Right atrium auricular region (tissue), 2 donors: ENCODE measurements at regions not wholly inside any gene's neighbourhood (a gene's known extent, or its start where the extent isn't known, plus 50 kb on each side); places are given as distances from the start of the nearest gene placed in this dataset.

Experiments
- DNase-seq: peaks from one replicate; pipeline ENCODE4 v3.0.0-alpha.2; 2019; ENCODE audit warnings: low spot score
- H3K27ac ChIP-seq, 2 donors: fragments of 200-600 bp; sonication (generic); 1 replicate in 1 of 2; 2 replicates in 1 of 2; pipeline ENCODE4 v1.5.1; 2016 to 2019
- H3K27me3 ChIP-seq, 2 donors: fragments of 200-600 bp; sonication (generic); one replicate each; pipeline versions ENCODE4 v1.5.1 to v1.6.0; 2017 to 2019
- H3K36me3 ChIP-seq: fragments of 200-600 bp; sonication (generic); one replicate; pipeline ENCODE4 v1.5.1; 2016
- H3K4me1 ChIP-seq, 2 donors: fragments of 200-600 bp; sonication (generic); one replicate each; pipeline versions ENCODE4 v1.5.1 to v1.6.0; 2017 to 2019
- H3K4me3 ChIP-seq, 2 donors: fragments of 200-600 bp; sonication (generic); 1 replicate in 1 of 2; 2 replicates in 1 of 2; pipeline ENCODE4 v1.5.1; 2017 to 2019; ENCODE audit warnings: mild to moderate bottlenecking in 1 of 2, moderate library complexity in 1 of 2
- H3K9me3 ChIP-seq, 2 donors: fragments of 200-600 bp; sonication (generic); one replicate each; pipeline ENCODE4 v1.5.1; 2019
- TF ChIP-seq, protein P1 (sequence below), 2 donors: fragments of 200-600 bp; sonication (generic); IDR thresholded peaks; one replicate each; pipeline ENCODE4 v1.5.1; 2019; ENCODE audit warnings: antibody characterized with exemption in 2 of 2

GRCh38 chr11:97345032-97345431 is 955.2 kb downstream of the JRKL start:
- TF ChIP-seq, protein P1, sequence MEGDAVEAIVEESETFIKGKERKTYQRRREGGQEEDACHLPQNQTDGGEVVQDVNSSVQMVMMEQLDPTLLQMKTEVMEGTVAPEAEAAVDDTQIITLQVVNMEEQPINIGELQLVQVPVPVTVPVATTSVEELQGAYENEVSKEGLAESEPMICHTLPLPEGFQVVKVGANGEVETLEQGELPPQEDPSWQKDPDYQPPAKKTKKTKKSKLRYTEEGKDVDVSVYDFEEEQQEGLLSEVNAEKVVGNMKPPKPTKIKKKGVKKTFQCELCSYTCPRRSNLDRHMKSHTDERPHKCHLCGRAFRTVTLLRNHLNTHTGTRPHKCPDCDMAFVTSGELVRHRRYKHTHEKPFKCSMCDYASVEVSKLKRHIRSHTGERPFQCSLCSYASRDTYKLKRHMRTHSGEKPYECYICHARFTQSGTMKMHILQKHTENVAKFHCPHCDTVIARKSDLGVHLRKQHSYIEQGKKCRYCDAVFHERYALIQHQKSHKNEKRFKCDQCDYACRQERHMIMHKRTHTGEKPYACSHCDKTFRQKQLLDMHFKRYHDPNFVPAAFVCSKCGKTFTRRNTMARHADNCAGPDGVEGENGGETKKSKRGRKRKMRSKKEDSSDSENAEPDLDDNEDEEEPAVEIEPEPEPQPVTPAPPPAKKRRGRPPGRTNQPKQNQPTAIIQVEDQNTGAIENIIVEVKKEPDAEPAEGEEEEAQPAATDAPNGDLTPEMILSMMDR (IDR thresholded peaks at IDR 0.05): no peak
- Histone ChIP-seq H3K4me3 (no peak overlapping the region), H3K27ac (no peak overlapping the region), H3K36me3 (no peaks in the 10 kb centered on the region), H3K9me3 (no peaks in the 10 kb centered on the region), H3K4me1 (no peaks in the 10 kb centered on the region), H3K27me3 (no peaks in the 10 kb centered on the region)
- DNase-seq: no peak

DNA sequence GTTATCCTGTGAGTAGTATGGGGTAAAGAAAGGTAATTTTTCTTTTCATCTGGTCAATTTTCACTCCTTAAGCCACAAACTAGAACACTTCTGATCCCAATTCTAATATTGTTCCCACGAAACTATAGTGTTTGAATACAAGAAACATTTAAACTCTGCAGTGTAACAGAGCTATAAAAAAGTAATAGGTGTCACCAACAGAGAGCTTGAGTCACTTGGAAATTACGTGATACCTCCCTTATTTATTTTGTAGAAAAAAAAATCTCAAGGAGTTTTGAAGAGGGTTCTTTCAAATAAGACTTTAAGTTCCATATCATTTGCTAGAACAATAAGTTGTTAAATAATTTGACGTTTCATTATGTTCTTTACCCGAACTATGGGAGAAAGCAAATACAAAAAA is 959.4 kb downstream of the JRKL start:
- no peaks in the 10 kb centered on the region for H3K27me3 ChIP-seq
- no peaks in the 10 kb centered on the region for H3K9me3 ChIP-seq
- DNase-seq: no peak
- no peaks in the 10 kb centered on the region for H3K4me1 ChIP-seq
- TF ChIP-seq, protein P1 (IDR thresholded peaks at IDR 0.05): no peak
- no peaks in the 10 kb centered on the region for H3K36me3 ChIP-seq
- no peak overlapping the region for H3K27ac ChIP-seq
- no peak overlapping the region for H3K4me3 ChIP-seq

GRCh38 chr11:97351939-97352338 is 962.1 kb downstream of the JRKL start:
- no peak for DNase-seq

GRCh38 chr11:97354026-97354425 is 964.2 kb downstream of the JRKL start:
- TF ChIP-seq, protein P1 (IDR thresholded peaks at IDR 0.05): no peak
- Histone ChIP-seq H3K36me3 (no peaks in the 10 kb centered on the region), H3K4me3 (no peak overlapping the region), H3K27me3 (no peaks in the 10 kb centered on the region), H3K9me3 (no peaks in the 10 kb centered on the region), H3K4me1 (no peaks in the 10 kb centered on the region), H3K27ac (no peak overlapping the region)
- no peak for DNase-seq

More at GRCh38 chr11:97351939-97352338, 962.1 kb downstream of the JRKL start:
- Histone ChIP-seq H3K27ac (no peak overlapping the region), H3K4me3 (no peak overlapping the region), H3K4me1 (no peaks in the 10 kb centered on the region), H3K9me3 (no peaks in the 10 kb centered on the region), H3K27me3 (no peaks in the 10 kb centered on the region), H3K36me3 (no peaks in the 10 kb centered on the region)
- TF ChIP-seq, protein P1 (IDR thresholded peaks at IDR 0.05): no peak

DNA sequence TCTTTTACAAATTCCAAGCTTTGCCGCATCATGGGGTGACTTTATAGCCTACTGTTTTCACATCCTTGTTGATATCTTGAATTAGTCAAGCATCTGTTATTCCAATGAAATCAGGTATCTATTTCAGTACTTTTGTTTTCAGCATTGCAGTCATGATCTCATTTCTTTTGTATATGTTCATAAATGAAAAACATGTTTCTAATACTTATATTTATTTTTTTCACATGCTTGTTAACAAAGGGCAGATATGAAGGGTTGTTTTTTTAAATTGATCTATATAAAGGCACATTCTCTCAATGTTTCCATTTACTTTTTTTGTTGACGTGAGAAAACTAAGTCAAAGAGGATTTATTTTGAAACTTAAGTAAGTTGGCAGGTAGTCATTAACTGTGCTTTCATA is 964.8 kb downstream of the JRKL start:
- Histone ChIP-seq H3K4me1 (no peaks in the 10 kb centered on the region), H3K36me3 (no peaks in the 10 kb centered on the region), H3K27ac (no peak overlapping the region), H3K27me3 (no peaks in the 10 kb centered on the region), H3K4me3 (no peak overlapping the region), H3K9me3 (no peaks in the 10 kb centered on the region)
- no peak for DNase-seq
- TF ChIP-seq, protein P1 (IDR thresholded peaks at IDR 0.05): no peak

GRCh38 chr11:97355230-97355629 is 965.4 kb downstream of the JRKL start:
- TF ChIP-seq, protein P1 (IDR thresholded peaks at IDR 0.05): no peak
- no peak for DNase-seq
- no peaks in the 10 kb centered on the region for H3K27me3 ChIP-seq
- H3K9me3 ChIP-seq: no peaks in the 10 kb centered on the region
- H3K27ac ChIP-seq: no peak overlapping the region
- no peak overlapping the region for H3K4me3 ChIP-seq
- H3K4me1 ChIP-seq: no peaks in the 10 kb centered on the region
- no peaks in the 10 kb centered on the region for H3K36me3 ChIP-seq
